Stimulated activated naive CD4-positive, alpha-beta T cell treated with Interleukin-2 at 50 U/mL for 16 hours (primary cell): ENCODE measurements at regions not wholly inside any gene's neighbourhood (a gene's known extent, or its start where the extent isn't known, plus 50 kb on each side); places are given as distances from the start of the nearest gene placed in this dataset.

Experiments used
- DNase-seq: peaks from one replicate; lab custom pipeline; 2025; lab: John Stamatoyannopoulos, UW

DNA sequence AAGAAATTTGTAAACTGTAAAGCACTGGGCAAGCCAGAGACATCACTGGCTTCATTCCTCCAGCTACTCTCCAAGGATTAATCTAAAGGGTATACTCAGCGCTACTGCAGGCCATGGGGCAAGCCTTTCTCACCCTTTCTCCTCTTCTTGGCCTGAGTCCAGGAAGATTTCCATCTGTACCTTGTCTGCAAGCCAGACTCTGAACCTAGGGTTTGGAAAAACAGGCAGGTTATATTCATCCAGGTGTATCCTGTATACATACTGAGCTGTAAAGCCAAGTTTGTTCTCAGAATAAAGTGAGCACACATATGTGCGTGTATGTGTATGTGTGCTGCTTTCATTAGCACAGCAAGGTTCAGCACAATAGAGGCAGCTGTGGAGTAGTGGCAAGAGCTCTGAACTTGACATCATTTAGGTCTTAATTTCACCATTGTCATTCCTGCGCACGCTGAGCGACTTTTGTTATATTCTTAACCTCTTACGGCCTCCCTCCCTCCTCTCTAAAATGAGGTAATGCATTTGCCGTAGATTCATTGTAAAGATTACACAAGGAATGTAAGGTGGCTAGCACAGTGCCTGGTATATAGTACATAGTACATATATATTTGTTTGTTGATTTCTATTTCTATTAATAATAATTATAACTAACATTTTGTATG lies 128.1 kb upstream of the JUN start:
- DNase-seq: no peak

DNA sequence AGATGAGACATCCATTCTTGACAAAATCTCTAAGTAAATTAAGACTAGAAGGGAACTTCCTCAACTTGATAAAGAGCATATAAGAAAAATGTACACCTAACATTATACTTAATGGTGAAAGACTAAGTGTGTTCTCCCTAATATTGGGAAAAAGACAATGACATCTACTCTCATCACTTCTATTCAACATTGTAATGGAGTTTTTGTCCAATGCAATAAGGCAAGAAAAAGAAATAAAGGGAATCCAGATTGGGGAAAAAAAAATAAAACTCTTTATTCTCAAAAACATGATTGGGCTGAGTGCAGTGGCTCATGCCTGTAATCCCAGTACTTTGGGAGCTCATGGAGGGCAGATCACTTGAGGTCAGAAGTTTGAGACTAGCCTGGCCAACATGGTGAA lies 131.1 kb upstream of the JUN start:
- DNase-seq: no peak

DNA sequence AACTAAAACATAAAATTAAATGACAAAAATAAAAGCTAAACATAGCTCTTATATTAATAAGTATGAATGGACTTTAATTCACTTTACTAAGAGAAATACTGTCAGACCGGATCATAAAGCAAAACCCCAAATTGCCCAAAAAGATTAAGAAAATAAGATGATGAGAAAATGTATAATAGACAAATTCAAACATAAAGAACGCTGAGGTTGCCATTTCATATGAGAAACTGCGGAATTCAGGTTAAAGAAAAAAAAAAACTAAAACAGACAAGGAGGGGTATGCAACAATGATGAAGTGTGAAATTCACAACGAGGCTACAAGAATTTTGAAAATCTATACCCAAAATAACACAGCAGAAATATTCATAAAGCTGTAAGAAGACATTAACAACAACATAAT lies 133.6 kb upstream of the JUN start:
- DNase-seq: no peak

DNA sequence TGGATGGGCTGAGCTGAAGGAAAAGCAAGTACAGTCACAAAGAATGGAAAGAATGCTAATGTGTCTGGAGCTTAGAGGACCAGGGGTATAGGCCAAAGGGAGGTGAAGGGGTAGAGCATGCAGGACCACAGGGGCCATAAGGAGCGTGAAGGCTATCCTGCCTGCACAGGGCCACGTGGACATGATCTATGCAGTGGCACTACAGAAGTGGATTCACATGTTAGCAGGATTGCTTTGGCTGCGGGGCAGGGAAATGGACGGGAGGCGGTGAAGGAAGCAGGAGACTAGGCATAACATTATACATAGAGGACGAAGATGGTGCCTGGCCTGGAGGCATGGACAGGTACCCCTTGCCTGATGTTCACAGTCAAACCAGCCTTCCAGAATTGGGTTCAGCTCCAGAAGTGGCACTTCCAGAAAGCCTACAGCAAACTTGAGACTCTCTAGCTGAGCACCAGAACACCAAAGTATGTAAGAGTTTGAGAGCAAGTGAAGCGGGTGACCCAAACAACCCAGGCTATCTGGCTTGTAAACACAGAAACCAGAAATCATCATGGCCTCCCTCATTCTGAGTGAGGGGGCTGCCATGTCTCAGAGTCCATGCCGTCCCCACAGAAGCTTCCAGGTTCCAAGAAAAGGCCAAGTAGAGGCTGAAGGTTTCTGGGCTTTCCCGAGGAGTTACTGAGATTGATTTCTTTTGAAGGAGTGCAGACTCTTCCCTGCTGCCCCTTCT lies 135.5 kb upstream of the JUN start:
- no peak for DNase-seq

DNA sequence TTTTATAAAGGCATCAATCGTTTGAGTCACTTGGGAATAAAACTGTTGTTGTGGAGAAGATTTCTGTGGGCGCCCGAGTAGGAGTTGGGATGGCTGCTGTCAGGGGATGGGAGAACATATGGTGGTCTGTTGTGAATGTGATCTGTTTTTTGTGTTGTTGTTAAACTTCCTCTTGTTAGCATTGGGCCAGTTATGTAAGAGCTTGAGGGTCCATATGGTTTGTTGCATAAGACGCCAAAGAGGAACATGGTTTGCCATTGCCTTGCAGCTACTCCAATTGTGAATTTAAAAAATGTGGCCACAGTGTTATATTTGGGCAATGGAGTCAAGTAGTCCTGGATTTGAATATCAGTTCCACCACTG lies 136.1 kb upstream of the JUN start:
- DNase-seq: no peak

DNA sequence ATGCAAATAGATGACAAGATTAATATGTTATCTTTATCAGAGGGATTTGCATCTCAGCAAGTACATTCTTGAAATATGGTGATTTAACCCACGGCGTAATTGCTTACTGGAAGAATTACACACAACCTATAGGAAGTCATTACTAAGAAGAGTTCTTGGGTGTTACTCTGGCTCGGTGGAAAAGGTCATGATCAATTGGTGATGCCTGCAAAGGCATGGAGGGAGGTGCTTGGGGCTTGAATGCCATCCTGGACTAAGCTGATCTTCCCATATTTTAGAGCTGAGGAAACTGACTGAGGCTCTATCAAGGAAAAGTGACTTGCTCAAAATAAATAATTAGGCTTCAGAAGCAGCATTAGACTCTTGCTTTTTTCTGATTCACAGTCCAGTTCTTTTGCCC lies 137.5 kb upstream of the JUN start:
- no peak for DNase-seq

DNA sequence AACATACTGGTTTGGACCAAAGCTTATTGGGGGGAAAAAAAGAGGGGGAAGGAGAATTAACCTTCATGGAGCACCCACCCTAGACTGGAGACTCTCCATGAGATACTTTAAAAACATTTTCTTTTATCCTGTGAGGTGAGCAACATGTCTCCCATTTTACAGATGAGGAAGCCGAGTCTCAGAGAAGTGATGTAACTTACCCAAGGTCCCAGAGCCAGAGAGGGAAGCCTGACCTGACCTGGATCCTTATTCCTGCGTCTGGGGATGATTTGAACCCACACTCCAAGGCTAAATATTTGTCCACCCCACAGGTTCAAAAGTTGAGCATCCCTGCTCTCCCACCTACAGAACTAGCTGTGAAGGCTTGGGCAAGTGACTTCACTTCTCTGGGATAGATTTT lies 137.9 kb upstream of the JUN start:
- no peak for DNase-seq

DNA sequence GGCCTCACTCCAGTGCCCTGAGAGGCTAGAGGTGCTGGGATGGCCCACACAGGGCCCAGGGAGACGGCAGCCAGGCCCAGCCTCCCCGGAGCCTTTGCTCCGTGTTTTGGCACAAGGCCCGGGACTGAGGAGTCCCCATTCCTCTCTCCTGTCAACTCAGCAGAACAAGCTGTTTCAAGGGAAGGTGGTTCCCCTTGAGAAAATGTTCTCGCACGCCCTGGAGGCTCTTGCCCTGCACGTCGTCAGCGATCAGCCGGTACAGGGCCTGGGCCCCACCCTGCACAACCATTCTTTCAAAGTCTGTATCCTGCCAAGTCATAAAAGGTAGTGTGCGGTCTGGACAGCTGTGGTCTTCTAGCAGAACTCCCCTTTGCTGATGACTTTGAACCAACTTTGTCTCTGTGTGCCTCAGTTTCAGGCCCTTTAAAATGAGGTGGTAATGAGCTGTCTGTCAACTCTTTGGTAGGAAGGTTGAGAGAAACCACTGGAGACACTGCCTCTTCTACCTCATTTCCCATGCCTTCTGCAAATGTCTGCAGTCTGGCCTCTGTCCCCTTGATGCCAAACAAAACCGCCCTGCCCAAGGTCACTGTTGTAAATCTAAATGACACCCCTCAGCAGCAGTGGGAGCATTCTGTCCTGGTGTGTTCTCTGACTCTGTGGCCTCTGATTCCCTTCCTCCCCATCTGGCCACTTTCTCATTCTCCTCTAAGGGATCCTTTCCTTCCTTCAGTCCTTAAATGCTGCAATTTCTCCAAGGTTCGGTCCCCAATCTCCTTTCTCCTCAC lies 138.6 kb upstream of the JUN start:
- DNase-seq: no peak

DNA sequence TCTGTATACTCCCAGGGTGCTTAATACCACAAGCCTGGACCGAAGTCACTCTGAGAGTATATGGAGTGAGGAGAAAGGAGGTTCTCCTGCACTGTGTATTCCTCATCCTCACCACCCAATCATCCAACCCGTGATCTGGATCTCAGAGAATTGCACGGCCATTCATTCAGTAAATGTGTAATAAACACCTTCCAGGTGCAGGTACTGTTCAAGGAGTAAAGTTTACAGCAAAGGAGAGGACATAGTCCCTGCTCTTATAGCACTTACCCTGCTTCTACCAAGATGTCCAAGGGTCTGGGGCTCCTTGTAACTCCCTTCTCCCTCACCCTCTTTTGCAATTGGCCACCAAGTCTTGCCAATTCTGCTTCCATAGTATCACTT lies 139.2 kb upstream of the JUN start:
- no peak for DNase-seq

DNA sequence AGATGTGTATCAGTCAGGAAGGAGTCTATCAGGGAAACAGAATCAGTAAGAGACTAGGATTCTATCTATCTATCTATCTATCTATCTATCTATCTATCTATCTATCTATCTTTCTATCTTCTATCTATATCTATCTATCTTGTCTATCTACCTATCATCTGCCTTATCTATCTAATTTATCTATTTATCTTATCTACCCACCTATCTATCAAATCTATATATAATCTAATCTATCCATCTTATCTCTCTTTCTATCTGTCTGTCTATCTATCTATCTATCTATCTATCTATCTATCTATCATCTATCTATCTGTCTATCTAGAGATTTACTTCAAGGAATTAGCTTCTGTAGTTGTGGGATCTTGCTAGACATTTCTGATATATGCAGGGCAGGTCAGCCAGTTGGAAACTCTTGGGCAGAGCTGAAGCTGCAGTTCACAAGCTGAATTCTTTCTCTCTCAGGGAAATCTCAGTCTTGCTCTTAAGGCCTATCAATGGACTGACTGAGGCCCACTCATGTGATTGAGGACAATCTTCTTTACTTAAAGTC lies 140.2 kb upstream of the JUN start:
- no peak for DNase-seq

DNA sequence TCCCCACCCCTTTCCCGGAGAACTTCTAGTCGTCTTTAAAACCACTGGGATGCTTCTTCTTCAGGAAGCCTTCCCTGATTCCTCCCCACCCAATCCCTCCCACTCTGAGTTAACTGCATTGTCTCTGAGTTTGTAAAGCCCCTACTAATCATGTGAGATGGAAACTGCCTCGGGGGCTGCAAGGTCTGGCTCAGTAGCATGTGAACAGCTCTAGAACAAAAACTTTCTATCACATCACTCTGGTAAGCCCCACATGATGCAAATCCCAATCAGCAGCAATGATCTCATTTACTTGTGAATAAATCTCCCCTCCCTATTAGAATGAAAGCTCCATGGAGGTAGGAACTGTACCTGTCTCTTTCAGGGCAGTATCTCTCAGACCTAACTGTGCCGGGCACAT lies 141.0 kb upstream of the JUN start:
- DNase-seq: no peak

DNA sequence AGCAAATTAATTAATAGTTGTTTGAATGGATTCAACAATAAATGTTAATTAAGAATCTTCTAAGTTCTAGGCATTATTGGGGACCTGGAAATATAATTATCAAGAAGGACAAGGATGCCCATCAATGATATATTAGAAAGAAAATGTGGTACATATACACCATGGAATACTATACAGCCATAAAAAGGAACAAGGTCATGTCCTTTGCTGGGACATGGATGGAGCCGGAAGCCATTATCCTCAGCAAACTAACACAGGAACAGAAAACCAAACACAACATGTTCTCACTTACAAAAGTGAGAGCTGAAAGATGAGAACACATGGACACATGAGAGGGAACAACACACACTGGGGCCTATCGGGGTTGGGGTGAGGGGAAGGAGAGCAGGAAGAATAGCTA lies 141.4 kb upstream of the JUN start:
- no peak for DNase-seq

DNA sequence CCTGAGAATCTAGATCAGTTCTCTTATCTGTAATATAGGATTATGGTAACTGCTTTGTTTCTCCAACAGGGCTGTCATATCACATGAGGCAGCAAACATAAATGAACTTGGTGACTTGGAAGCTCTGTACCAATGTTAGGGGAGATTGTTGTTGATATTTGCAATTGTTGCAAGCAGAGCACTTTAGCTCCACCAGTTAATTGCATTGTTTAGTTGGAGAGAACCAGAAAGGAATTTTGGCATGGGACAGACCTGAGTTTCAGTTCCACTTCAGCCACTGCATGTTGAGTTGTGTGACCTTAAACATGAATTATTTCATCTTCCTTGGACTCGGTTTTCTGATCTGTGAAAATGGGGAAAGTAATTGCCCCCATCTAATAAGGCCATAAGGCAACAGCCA lies 142.3 kb upstream of the JUN start:
- DNase-seq: no peak

DNA sequence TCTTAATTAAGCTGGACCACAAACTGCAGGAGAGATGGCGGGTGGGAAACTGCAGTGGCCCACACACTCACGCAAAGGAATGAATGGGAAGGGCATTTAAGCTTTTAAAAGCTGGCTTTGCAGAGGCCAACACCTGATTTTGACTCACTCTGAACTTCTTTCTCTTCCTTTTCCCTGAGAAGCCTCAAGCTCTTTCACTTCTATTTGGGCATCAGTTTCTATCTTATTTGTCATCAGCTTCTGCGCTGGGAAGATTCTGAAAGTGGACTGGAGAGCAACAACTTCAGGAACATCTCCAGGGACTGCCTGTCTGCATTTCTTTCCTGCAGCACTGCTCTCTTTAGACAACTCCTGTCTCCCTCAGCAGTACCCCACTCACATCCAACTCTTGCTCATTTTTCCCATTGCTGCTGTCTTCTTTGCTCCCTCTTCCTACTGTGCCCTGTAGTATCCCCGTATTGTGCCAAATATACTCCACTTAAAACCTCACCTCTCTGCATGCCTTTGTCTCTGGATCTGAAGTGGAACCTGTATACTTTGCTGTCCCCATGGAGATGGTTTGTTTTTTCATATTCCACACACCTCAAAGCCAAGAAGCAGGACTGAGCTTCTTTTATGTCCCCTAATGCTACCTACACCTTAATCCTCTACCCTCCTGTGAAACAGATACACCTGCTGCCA lies 143.3 kb upstream of the JUN start:
- no peak for DNase-seq

DNA sequence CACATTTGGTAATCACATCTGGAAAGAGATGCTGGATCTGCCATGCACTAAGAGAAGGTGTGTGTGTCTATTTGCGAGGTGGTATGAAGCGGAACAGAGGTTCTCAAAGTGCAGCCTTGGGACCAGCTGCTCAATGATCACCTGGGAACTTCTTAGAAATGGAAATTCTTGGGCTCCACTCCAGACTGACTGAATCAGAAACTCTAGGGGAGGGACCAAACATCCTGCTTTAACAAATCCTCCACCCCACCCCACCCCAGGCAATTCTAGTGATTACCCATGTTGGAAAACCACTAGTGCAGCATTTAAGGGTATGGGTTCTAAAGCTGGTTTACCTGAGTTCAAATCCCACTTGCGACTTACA lies 143.9 kb upstream of the JUN start:
- DNase-seq: no peak

DNA sequence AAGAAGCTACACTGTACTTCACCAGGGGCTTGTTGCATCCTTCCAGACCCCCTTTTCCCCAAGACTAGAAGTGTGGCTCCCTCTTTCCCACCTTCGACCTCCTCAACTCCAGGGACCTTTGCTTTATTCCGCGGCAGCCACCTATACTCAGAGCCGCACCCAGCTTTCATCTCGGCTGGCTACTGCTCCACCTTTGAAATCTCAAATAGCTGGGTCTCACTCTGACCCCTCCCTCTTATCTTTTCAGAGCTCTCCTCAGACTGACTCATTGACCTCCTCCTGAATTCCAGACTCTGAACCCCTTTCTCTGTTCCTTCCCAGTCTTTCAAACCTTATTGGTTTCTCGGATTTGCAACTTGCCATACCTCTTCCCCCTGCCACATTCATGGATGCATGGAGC lies 144.7 kb upstream of the JUN start:
- DNase-seq: no peak

DNA sequence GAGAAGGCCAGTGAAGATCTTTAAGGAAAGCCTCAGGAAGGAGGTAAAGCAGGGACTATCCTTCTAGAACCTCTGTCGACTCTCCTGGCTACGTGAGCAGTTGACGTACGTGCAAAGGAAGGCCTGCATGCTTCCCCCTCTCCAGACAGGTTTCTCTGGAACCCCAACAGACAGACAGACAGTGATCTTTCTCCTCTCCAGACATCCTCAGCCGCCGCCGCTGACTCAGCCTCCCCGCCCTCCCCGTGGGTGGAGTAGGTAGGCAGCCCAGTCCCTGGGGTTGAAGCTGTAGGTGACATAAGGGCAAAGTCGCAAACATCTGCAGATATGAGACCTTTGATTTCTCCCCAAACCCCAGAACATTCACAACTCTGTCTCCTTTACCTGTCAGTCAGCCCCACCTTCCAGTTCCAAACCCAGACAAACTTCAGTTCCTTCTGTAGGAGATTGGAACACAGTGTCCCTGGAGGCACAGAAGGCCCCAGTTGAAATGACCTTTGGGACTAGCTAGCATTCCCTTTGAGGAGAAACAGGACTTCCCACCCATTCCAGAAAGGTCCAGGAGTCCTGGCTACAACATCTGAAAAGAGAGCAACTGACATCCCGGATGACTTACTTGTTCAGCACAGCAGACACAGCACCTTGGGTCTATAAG lies 146.0 kb upstream of the JUN start:
- peak; percentile 56 for DNase-seq

DNA sequence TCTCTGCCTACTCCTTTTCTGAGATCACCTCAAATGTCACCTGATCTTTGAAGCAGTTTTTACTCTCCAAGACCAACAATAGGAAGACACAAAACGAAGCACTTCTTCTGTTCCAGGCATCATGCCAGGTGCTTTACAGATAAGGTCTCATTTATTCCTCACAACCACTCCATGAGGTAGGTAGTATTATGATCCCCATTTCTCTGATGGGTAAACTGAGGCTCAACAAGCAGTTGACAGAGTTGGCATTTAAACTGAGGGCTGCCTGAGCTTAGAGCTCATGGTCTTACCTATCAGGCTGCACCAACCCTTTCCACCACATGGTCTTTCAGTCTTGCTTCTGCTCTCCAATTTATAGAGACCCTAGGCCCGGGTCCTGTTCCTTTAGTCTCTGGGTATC lies 147.2 kb upstream of the JUN start:
- DNase-seq: no peak

DNA sequence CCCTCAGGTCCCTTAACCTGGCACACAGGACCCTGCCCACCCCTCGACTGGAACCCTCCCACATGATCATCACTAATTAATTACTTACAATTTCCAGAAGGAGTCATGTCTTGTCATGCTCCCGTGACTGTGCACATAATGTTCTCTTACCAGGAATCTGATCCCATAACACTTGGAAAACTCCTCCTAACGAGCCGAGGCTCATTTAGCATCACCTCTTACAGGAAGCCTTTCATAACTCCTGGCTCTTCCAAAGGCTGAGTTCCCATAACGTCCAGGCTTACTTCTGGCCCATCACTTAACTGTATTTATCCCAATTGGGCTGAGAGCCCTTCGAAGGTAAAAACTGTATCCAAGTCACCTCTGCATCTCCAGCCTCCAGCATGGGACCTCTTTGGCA lies 147.9 kb upstream of the JUN start:
- DNase-seq: no peak

DNA sequence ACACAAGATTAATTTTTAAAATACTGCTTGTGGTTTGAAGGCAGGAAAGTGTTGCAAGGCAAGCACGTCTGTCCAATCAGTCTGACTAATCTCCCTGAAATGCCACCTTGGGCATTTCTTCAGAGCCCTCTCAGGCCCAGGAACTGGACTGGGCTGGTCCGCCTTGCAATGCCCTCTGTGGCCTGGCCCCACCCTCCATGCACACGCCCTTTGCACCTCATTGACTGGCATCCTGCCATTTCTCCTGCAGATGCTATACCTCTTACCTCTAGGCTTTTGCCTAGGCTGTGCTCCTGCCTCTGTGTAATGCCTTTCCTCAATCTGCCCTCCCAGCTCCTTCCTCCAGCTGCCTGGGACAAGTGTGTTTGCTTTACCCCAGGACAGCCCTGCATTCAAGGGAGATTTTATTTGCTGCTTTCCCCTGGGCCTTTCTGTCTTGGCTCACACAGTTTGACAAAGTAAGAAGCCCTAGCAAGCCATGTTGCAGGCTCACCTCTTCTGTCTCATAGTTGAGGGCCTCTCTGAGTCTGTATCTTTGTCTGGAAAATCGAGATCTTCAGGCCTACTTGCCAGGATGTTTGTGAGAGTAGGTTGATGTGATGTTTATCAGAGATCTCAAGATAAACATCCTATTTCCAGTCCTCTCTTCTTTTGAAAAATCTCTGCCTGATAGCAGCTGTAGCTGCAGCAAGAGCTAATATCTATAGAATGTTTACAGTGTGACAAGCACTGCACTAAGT lies 149.2 kb upstream of the JUN start:
- DNase-seq: no peak

DNA sequence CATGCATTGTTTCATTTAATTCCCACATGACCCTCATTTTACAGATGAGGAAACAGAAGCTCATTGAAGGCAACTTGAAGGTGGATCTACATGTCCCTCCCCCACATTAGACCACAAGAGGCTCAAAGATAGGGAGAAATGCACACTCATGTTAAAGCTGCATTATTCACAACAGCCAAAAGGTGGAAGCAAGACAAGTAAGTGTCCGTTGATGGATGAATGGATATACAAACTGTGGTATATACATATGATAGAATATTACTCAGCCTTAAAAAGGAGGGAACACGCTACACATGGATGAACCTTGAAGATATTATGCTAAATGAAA lies 149.7 kb upstream of the JUN start:
- no peak for DNase-seq

DNA sequence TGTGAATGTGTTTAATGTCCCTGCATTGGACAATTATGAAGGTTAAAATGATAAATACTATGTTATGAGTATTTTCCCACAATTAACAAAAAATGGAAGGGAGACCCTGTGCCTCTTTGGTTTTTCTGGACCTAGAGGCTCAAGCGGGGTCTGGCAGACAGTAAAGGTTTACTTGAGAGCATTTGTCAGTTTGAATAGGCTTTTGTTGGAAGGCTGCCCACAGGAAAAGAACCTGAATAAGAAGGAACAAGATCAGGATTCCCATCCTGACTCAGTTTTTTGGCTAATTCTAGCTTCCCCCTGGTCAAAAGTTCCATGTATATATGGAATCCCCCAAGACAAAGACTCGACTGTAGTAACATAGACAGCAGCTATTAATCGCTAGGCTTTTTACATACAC lies 150.9 kb upstream of the JUN start:
- DNase-seq: no peak
